ENCODE measurements at regions not wholly inside any gene's neighbourhood (a gene's known extent, or its start where the extent isn't known, plus 50 kb on each side); places are given as distances from the start of the nearest gene placed in this dataset.

DNA sequence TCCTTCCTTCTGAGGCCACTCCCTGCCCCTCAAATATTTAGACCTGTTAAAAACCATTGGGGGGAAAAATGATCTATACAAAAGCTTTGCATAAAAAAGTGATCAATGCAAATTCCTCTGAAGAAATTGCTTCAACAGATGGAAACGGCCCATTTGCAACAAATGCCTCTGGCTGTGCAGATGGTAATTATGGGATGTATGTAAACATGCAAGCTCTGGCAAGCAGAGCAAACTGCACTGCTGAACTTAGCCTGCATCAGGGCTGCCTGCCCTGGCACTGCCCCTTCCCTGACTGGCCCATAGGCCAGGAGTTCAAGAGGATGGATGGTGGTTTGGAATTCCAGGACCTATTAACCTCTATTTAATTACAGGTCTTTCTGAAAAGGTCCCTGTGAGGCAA, 388.7 kb downstream of the MIAT start (continued):
- TF ChIP-seq, protein P1, sequence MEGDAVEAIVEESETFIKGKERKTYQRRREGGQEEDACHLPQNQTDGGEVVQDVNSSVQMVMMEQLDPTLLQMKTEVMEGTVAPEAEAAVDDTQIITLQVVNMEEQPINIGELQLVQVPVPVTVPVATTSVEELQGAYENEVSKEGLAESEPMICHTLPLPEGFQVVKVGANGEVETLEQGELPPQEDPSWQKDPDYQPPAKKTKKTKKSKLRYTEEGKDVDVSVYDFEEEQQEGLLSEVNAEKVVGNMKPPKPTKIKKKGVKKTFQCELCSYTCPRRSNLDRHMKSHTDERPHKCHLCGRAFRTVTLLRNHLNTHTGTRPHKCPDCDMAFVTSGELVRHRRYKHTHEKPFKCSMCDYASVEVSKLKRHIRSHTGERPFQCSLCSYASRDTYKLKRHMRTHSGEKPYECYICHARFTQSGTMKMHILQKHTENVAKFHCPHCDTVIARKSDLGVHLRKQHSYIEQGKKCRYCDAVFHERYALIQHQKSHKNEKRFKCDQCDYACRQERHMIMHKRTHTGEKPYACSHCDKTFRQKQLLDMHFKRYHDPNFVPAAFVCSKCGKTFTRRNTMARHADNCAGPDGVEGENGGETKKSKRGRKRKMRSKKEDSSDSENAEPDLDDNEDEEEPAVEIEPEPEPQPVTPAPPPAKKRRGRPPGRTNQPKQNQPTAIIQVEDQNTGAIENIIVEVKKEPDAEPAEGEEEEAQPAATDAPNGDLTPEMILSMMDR (IDR thresholded peaks at IDR 0.05; ENCODE audit: control extremely low read depth in 1 of 3, insufficient read depth in 1 of 3, low read depth in 1 of 3, low read length in 3 of 3), result no peak
- no peak for TF ChIP-seq HDAC6 (IDR thresholded peaks at IDR 0.05; ENCODE audit: low read depth, low read length)
- TF ChIP-seq, protein P2, sequence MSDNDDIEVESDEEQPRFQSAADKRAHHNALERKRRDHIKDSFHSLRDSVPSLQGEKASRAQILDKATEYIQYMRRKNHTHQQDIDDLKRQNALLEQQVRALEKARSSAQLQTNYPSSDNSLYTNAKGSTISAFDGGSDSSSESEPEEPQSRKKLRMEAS (IDR thresholded peaks at IDR 0.05), result no peak

Measured in H1 (cell line).